ENCODE measurements at regions not wholly inside any gene's neighbourhood (a gene's known extent, or its start where the extent isn't known, plus 50 kb on each side); places are given as distances from the start of the nearest gene placed in this dataset.

- no peak for TF ChIP-seq CTCF (conservative IDR thresholded peaks at IDR 0.05; ENCODE audit: low read depth, low read length)
- no peak for TF ChIP-seq RAD21 (IDR thresholded peaks at IDR 0.05; ENCODE audit: low read length)
- TF ChIP-seq CEBPB (IDR thresholded peaks at IDR 0.05; ENCODE audit: low read depth, low read length): no peak
- TF ChIP-seq POLR2A (IDR thresholded peaks at IDR 0.05; ENCODE audit: low read depth, low read length): no peak
- no peak for TF ChIP-seq USF2 (IDR thresholded peaks at IDR 0.05; ENCODE audit: low read depth, low read length)
- TF ChIP-seq ELK1 (IDR thresholded peaks at IDR 0.05; ENCODE audit: borderline replicate concordance, low read depth, low read length): no peak
- no peak for TF ChIP-seq FOS (IDR thresholded peaks at IDR 0.05; ENCODE audit: low read depth, low read length)
- TF ChIP-seq MAFK (IDR thresholded peaks at IDR 0.05; ENCODE audit: low read depth, low read length): no peak
- no peak for TF ChIP-seq SMC3 (IDR thresholded peaks at IDR 0.05; ENCODE audit: low read depth, low read length)
- no peak for TF ChIP-seq MAZ (IDR thresholded peaks at IDR 0.05; ENCODE audit: borderline replicate concordance, low read depth, low read length)
These were observed 158.6 kb upstream of the DMRT1 start for GRCh38 chr9:682633-683508.

All from IMR-90 (cell line).